ENCODE measurements at regions not wholly inside any gene's neighbourhood (a gene's known extent, or its start where the extent isn't known, plus 50 kb on each side); places are given as distances from the start of the nearest gene placed in this dataset.

DNA sequence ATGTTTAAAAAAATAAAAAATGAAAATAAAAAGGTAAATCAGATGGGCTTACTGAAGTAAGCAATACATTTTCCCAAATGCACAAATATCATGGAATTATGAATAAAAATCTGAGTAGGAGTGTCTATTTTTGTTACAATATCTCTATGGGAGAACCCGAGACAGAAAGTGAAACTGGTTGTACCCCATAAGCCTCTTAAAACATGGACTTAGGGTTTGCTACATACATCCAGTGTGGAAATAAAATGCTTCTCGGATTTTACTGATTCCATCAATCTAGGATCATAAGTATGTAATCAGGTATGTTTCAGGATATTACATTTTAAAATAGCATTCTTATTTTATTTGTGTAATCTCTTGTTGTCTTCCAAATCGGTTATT, 177.8 kb upstream of the CDIN1 start:
- DNase-seq: no peak
- Histone ChIP-seq H3K9me3 (ENCODE audit: severe bottlenecking) (no peaks in the 10 kb centered on the region), H3K27ac (no peak overlapping the region), H3K27me3 (ENCODE audit: insufficient read depth, low read depth, severe bottlenecking) (no peaks in the 10 kb centered on the region), H3K4me3 (ENCODE audit: low read depth, low read length) (no peak overlapping the region), H3K36me3 (no peaks in the 10 kb centered on the region)
- TF ChIP-seq, protein P1, sequence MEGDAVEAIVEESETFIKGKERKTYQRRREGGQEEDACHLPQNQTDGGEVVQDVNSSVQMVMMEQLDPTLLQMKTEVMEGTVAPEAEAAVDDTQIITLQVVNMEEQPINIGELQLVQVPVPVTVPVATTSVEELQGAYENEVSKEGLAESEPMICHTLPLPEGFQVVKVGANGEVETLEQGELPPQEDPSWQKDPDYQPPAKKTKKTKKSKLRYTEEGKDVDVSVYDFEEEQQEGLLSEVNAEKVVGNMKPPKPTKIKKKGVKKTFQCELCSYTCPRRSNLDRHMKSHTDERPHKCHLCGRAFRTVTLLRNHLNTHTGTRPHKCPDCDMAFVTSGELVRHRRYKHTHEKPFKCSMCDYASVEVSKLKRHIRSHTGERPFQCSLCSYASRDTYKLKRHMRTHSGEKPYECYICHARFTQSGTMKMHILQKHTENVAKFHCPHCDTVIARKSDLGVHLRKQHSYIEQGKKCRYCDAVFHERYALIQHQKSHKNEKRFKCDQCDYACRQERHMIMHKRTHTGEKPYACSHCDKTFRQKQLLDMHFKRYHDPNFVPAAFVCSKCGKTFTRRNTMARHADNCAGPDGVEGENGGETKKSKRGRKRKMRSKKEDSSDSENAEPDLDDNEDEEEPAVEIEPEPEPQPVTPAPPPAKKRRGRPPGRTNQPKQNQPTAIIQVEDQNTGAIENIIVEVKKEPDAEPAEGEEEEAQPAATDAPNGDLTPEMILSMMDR (IDR thresholded peaks at IDR 0.05; ENCODE audit: low read depth, low read length): no peak

DNA sequence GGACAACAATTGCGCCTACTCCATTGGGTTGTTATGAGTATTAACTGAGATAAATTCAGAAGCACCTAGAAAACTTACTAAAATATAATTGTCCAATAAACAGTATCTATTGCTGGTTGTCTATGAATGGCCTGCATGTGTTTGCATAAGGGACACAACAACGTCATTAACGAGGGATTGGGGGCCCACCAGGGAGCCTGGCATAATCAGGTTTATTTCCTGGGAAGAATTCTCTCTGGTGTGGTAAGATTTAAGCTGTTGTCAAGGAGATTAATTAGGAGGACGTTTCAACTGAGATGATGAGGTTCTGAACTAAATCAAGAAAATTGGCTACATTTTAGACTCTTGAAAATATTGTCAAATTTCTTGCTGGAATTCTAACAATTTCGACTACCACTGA, 176.1 kb upstream of the CDIN1 start:
- no peak overlapping the region for H3K4me3 ChIP-seq (ENCODE audit: low read depth, low read length)
- H3K9me3 ChIP-seq (ENCODE audit: severe bottlenecking): no peaks in the 10 kb centered on the region
- H3K27me3 ChIP-seq (ENCODE audit: insufficient read depth, low read depth, severe bottlenecking): no peaks in the 10 kb centered on the region
- H3K27ac ChIP-seq: no peak overlapping the region
- no peaks in the 10 kb centered on the region for H3K36me3 ChIP-seq
- peak; percentile 27 for DNase-seq
- TF ChIP-seq, protein P1 (IDR thresholded peaks at IDR 0.05; ENCODE audit: low read depth, low read length): no peak

DNA sequence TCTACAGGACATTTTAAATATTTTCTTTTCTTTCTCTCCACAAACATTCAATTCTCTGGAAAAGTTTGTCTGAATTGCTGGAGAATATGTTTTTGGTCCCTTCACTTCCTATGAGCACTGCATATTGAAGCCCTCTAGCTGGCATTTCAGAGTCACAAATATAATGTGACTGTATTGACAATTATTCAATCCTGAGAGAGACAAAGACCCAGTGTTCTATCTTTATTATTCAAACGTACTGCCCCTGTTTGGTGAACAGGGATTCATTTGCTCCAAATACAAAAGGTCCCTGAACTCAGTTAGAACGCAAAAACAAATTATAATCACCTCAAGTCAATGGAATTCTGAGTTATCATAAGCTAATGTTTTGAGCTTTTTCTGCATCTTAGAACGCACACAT, 173.1 kb upstream of the CDIN1 start:
- no peak overlapping the region for H3K27ac ChIP-seq
- TF ChIP-seq, protein P1 (IDR thresholded peaks at IDR 0.05; ENCODE audit: low read depth, low read length): no peak
- no peak for DNase-seq

DNA sequence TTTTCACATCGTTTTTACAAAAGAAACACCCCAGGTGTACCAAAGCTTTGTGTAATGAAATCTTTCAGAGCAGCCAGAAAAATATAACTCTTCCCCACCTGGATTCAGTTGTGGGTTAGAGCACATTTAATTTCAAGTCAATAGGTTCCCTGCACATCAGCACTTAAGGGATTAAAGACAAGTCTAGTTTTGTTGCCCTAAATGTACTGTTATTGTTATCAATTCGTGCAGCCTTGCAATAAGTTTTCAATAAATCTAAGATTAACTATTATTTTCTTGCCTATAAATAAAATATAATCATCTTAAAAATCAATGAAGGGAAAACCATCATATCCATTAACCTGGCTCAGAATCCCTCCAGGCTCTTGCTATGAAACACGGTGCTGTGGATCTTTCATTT, 172.5 kb upstream of the CDIN1 start:
- no peak overlapping the region for H3K27ac ChIP-seq
- no peak overlapping the region for H3K4me3 ChIP-seq (ENCODE audit: low read depth, low read length)
- no peak for DNase-seq
- H3K36me3 ChIP-seq: no peaks in the 10 kb centered on the region
- TF ChIP-seq, protein P1 (IDR thresholded peaks at IDR 0.05; ENCODE audit: low read depth, low read length): no peak
- peaks cover 3% of the 10 kb centered on the region for H3K9me3 ChIP-seq (ENCODE audit: severe bottlenecking)
- H3K27me3 ChIP-seq (ENCODE audit: insufficient read depth, low read depth, severe bottlenecking): no peaks in the 10 kb centered on the region

More for the DNA sequence above, 173.1 kb upstream of the CDIN1 start:
- Histone ChIP-seq H3K27me3 (ENCODE audit: insufficient read depth, low read depth, severe bottlenecking) (no peaks in the 10 kb centered on the region), H3K4me3 (ENCODE audit: low read depth, low read length) (no peak overlapping the region), H3K36me3 (no peaks in the 10 kb centered on the region), H3K9me3 (ENCODE audit: severe bottlenecking) (peaks cover 3% of the 10 kb centered on the region)

GRCh38 chr15:36407647-36408046, 171.8 kb upstream of the CDIN1 start:
- TF ChIP-seq, protein P1 (IDR thresholded peaks at IDR 0.05; ENCODE audit: low read depth, low read length): no peak
- H3K4me3 ChIP-seq (ENCODE audit: low read depth, low read length): no peak overlapping the region
- peaks cover 3% of the 10 kb centered on the region for H3K9me3 ChIP-seq (ENCODE audit: severe bottlenecking)
- DNase-seq: no peak
- H3K27ac ChIP-seq: no peak overlapping the region
- no peaks in the 10 kb centered on the region for H3K36me3 ChIP-seq
- no peaks in the 10 kb centered on the region for H3K27me3 ChIP-seq (ENCODE audit: insufficient read depth, low read depth, severe bottlenecking)

DNA sequence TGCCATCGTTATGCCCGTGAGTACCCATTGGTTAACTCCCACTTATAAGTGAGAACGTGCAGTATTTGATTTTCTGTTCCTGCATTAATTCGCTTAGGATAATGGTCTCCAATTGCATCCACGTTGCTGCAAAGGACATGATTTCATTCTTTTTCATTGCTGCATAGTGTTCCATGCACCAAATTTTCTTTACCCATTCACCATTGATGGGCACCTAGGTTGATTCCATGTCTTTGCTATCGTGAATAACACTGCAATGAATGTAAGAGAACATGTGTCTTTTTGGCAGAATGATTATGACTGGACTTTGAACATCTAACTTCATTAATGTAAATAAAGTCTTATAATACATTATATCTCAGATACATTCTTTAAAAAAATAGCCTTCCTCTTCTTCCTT, 169.6 kb upstream of the CDIN1 start:
- Histone ChIP-seq H3K27ac (no peak overlapping the region), H3K4me3 (ENCODE audit: low read depth, low read length) (no peak overlapping the region), H3K27me3 (ENCODE audit: insufficient read depth, low read depth, severe bottlenecking) (no peaks in the 10 kb centered on the region), H3K9me3 (ENCODE audit: severe bottlenecking) (peaks cover 3% of the 10 kb centered on the region), H3K36me3 (no peaks in the 10 kb centered on the region)
- DNase-seq: no peak
- TF ChIP-seq, protein P1 (IDR thresholded peaks at IDR 0.05; ENCODE audit: low read depth, low read length): no peak
